Chondrocyte (in vitro differentiated cells): ENCODE measurements at regions not wholly inside any gene's neighbourhood (a gene's known extent, or its start where the extent isn't known, plus 50 kb on each side); places are given as distances from the start of the nearest gene placed in this dataset.

Experiments
- DNase-seq: peaks from one replicate; pipeline ENCODE4 v3.0.0; 2021; ENCODE audit warnings: mixed read lengths, low spot score
- H3K27ac Mint-ChIP-seq: one replicate; pipeline ENCODE4 v1.8.0; 2021; ENCODE audit warnings: mild to moderate bottlenecking, moderate library complexity, mixed read lengths; ENCODE audit not compliant: unreplicated experiment
- H3K27me3 Mint-ChIP-seq: 2 replicates; pipeline ENCODE4 v1.8.0; 2021; ENCODE audit warnings: low read depth, mixed read lengths
- H3K36me3 Mint-ChIP-seq: 2 replicates; pipeline ENCODE4 v1.8.0; 2021; ENCODE audit warnings: low read depth, mixed read lengths
- H3K4me1 Mint-ChIP-seq: 2 replicates; pipeline ENCODE4 v1.8.0; 2021; ENCODE audit warnings: low read depth, mild to moderate bottlenecking, mixed read lengths
- H3K4me3 Mint-ChIP-seq: one replicate; pipeline ENCODE4 v1.8.0; 2021; ENCODE audit warnings: mild to moderate bottlenecking, moderate library complexity, mixed read lengths; ENCODE audit not compliant: unreplicated experiment
- H3K9me3 Mint-ChIP-seq: 2 replicates; pipeline ENCODE4 v1.8.0; 2021; ENCODE audit warnings: low read depth, mixed read lengths
- TF ChIP-seq, protein P1 (sequence below): fragments of 200-600 bp; sonication (generic); IDR thresholded peaks from 2 replicates; pipeline ENCODE4 v1.5.0; 2021; ENCODE audit warnings: antibody characterized with exemption, mild to moderate bottlenecking, moderate library complexity

DNA sequence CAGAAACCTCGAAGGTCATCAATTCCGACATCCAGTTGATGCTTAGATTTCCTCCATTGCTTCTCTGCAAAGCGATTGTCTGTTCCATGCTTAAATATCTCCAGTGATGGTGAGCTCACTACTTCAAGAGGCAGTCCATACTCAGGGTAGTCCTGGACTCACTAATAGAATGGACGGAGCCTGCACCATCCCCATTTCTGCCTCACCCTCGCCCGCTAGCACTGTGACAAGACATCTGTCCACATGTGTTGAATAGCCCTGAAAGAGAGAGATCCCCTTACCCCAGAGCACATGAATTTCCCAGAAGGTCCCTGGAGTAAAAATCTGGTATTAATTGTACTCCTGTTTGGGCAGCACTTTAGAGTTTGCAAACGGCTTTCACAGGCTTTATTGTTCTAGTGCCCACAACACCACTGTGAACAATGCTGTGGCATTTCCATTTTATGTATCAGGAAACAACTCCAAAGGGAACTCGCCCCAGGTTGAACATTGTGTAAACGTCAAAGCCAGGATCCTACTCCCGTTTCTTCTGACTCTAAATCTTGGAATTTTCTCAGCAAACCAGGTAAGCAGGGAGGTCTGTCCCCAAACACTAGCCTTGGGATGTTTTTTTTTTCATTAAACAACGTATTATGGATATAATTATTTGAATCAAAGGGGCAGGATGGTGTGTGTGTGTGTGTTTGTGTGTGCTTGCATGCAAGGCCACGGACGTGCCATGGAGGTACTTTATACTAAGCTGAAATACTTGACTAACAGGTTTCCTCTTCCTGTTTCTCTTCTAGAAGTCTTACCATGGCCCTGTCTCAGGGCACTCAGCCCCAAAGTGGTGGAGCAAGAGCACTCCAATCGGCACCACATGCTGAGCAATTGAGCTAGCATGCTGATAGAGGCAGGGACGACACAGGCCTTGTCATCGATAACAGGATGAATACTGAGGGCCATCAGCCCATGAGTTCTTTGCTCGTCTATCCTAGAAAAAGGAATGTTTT is 198.3 kb downstream of the OPA1 start:
- TF ChIP-seq, protein P1, sequence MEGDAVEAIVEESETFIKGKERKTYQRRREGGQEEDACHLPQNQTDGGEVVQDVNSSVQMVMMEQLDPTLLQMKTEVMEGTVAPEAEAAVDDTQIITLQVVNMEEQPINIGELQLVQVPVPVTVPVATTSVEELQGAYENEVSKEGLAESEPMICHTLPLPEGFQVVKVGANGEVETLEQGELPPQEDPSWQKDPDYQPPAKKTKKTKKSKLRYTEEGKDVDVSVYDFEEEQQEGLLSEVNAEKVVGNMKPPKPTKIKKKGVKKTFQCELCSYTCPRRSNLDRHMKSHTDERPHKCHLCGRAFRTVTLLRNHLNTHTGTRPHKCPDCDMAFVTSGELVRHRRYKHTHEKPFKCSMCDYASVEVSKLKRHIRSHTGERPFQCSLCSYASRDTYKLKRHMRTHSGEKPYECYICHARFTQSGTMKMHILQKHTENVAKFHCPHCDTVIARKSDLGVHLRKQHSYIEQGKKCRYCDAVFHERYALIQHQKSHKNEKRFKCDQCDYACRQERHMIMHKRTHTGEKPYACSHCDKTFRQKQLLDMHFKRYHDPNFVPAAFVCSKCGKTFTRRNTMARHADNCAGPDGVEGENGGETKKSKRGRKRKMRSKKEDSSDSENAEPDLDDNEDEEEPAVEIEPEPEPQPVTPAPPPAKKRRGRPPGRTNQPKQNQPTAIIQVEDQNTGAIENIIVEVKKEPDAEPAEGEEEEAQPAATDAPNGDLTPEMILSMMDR, result no peak
- H3K4me1 Mint-ChIP-seq, result peaks cover 18% of the 10 kb centered on the region
- H3K27ac Mint-ChIP-seq, result no peak overlapping the region
- H3K4me3 Mint-ChIP-seq, result no peak overlapping the region
- no peaks in the 10 kb centered on the region for H3K9me3 Mint-ChIP-seq
- H3K27me3 Mint-ChIP-seq, result peaks cover 74% of the 10 kb centered on the region
- no peak for DNase-seq
- H3K36me3 Mint-ChIP-seq, result peaks cover 3% of the 10 kb centered on the region

DNA sequence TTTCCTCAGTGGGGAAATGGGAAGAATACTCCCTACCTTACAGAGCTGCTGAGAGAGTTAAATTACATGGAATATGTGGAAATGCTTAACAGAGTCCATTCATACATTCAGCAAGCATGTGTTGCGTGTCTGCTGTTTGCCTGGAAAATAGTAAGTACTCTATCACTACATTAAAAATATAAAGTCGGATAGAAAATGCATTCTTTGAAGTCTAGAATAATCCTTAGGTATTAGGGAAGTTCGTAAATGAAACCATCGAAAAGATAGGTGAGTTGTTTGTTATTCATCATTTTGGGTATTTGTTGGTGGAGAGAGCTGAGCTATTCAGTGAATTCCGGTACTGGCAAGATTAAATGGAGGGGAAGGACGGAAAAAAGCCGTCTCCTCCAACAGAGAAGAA is 200.1 kb downstream of the OPA1 start:
- Mint-ChIP-seq H3K4me3 (no peak overlapping the region), H3K9me3 (no peaks in the 10 kb centered on the region), H3K27ac (no peak overlapping the region), H3K27me3 (peaks cover 85% of the 10 kb centered on the region), H3K36me3 (peaks cover 4% of the 10 kb centered on the region), H3K4me1 (peaks cover 16% of the 10 kb centered on the region)
- TF ChIP-seq, protein P1, result no peak
- DNase-seq, result no peak

GRCh38 chr3:193794002-193794881 is 201.2 kb downstream of the OPA1 start:
- TF ChIP-seq, protein P1, result no peak
- no peaks in the 10 kb centered on the region for H3K9me3 Mint-ChIP-seq
- no peak overlapping the region for H3K27ac Mint-ChIP-seq
- H3K27me3 Mint-ChIP-seq, result peaks cover 85% of the 10 kb centered on the region
- peaks cover 6% of the 10 kb centered on the region for H3K4me1 Mint-ChIP-seq
- DNase-seq, result no peak
- H3K36me3 Mint-ChIP-seq, result peaks cover 4% of the 10 kb centered on the region
- no peak overlapping the region for H3K4me3 Mint-ChIP-seq

DNA sequence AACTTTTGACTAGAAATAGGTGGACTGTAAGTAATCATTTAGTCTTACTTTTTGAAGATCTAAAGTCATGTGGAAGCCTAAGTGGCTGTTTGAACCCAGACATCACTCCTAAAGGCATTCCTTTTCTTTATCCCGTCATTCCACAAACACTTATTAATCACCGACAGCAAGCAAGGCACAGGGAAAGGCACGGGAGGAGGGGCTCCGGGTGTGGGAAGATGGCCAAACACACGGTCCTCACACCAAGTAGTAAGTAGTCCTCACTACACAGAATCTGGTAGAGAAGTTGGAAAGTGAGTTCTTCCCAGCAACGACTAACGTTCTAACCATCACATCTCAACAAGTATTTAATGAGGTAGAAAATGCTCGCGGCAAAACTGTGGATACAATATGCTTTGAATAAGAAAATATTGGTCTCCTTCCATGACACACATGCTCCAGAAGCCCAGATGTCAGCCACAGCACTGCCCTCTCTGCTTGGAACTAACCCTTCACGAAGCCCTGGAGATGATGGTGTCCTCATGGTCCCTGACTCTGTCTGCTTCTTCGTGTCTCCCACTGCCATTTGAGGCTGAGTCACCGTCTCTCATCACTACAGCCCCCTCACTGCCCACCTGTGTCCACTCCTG is 202.2 kb downstream of the OPA1 start:
- Mint-ChIP-seq H3K4me3 (no peak overlapping the region), H3K27me3 (peaks cover 83% of the 10 kb centered on the region), H3K4me1 (peaks cover 4% of the 10 kb centered on the region), H3K9me3 (no peaks in the 10 kb centered on the region), H3K36me3 (peaks cover 4% of the 10 kb centered on the region), H3K27ac (no peak overlapping the region)
- TF ChIP-seq, protein P1, result no peak
- no peak for DNase-seq

- TF ChIP-seq, protein P1, result no peak
- H3K4me3 Mint-ChIP-seq, result no peak overlapping the region
- peaks cover 4% of the 10 kb centered on the region for H3K4me1 Mint-ChIP-seq
- H3K27me3 Mint-ChIP-seq, result peaks cover 82% of the 10 kb centered on the region
- H3K9me3 Mint-ChIP-seq, result no peaks in the 10 kb centered on the region
- peaks cover 4% of the 10 kb centered on the region for H3K36me3 Mint-ChIP-seq
- H3K27ac Mint-ChIP-seq, result no peak overlapping the region
- DNase-seq, result no peak
Measured at GRCh38 chr3:193796089-193796488, 203.1 kb downstream of the OPA1 start.
